ENCODE measurements at regions not wholly inside any gene's neighbourhood (a gene's known extent, or its start where the extent isn't known, plus 50 kb on each side); places are given as distances from the start of the nearest gene placed in this dataset.

- DNase-seq (ENCODE audit: low spot score) = no peak
These were observed 91.6 kb downstream of the ZC3H11B start for GRCh38 chr1:219521325-219521724.

GRCh38 chr1:219520241-219520640 lies 92.7 kb downstream of the ZC3H11B start:
- no peak for DNase-seq (ENCODE audit: low spot score)

- DNase-seq (ENCODE audit: low spot score) = no peak
These were observed 94.0 kb downstream of the ZC3H11B start for GRCh38 chr1:219518907-219519248.

- DNase-seq (ENCODE audit: low spot score) = no peak
These were observed 94.6 kb downstream of the ZC3H11B start for GRCh38 chr1:219518168-219518906.

GRCh38 chr1:219517031-219517430 lies 95.9 kb downstream of the ZC3H11B start:
- no peak for DNase-seq (ENCODE audit: low spot score)

- no peak for DNase-seq (ENCODE audit: low spot score)
These were observed 98.2 kb downstream of the ZC3H11B start for GRCh38 chr1:219514728-219515127.

GRCh38 chr1:219507437-219507836 lies 105.5 kb downstream of the ZC3H11B start:
- DNase-seq (ENCODE audit: low spot score) = no peak

GRCh38 chr1:219506936-219507335 lies 106.0 kb downstream of the ZC3H11B start:
- no peak for DNase-seq (ENCODE audit: low spot score)

GRCh38 chr1:219506473-219506899 lies 106.4 kb downstream of the ZC3H11B start:
- DNase-seq (ENCODE audit: low spot score) = no peak

- DNase-seq (ENCODE audit: low spot score) = no peak
These were observed 107.0 kb downstream of the ZC3H11B start for GRCh38 chr1:219505886-219506285.

- DNase-seq (ENCODE audit: low spot score) = no peak
These were observed 109.3 kb downstream of the ZC3H11B start for GRCh38 chr1:219503604-219504003.

- no peak for DNase-seq (ENCODE audit: low spot score)
These were observed 112.5 kb downstream of the ZC3H11B start for GRCh38 chr1:219500327-219500897.

GRCh38 chr1:219498666-219499065 lies 114.2 kb downstream of the ZC3H11B start:
- no peak for DNase-seq (ENCODE audit: low spot score)

- DNase-seq (ENCODE audit: low spot score) = no peak
These were observed 117.0 kb downstream of the ZC3H11B start for GRCh38 chr1:219495737-219496408.

GRCh38 chr1:219492717-219493116 lies 120.2 kb downstream of the ZC3H11B start:
- DNase-seq (ENCODE audit: low spot score) = no peak

GRCh38 chr1:219490566-219490965 lies 122.3 kb downstream of the ZC3H11B start:
- DNase-seq (ENCODE audit: low spot score) = no peak

GRCh38 chr1:219489636-219490035 lies 123.3 kb downstream of the ZC3H11B start:
- no peak for DNase-seq (ENCODE audit: low spot score)

GRCh38 chr1:219488275-219488674 lies 124.6 kb downstream of the ZC3H11B start:
- no peak for DNase-seq (ENCODE audit: low spot score)

- DNase-seq (ENCODE audit: low spot score) = no peak
These were observed 129.4 kb downstream of the ZC3H11B start for GRCh38 chr1:219483530-219483929.

GRCh38 chr1:219480011-219480410 lies 132.9 kb downstream of the ZC3H11B start:
- no peak for DNase-seq (ENCODE audit: low spot score)

GRCh38 chr1:219478811-219479210 lies 134.1 kb downstream of the ZC3H11B start:
- DNase-seq (ENCODE audit: low spot score) = no peak

GRCh38 chr1:219477861-219478260 lies 135.0 kb downstream of the ZC3H11B start:
- no peak for DNase-seq (ENCODE audit: low spot score)

- DNase-seq (ENCODE audit: low spot score) = no peak
These were observed 136.2 kb downstream of the ZC3H11B start for GRCh38 chr1:219476716-219477115.

Measured in iPS-NIHi11 (cell line).